T1000 (cell line): ENCODE measurements at regions not wholly inside any gene's neighbourhood (a gene's known extent, or its start where the extent isn't known, plus 50 kb on each side); places are given as distances from the start of the nearest gene placed in this dataset.
A peak's percentile ranks its signal among the peaks of the same experiment; 100 is the strongest.

Experiments used
- DNase-seq: peaks from one replicate; lab custom pipeline; 2025; ENCODE audit warnings: mixed read lengths; lab: John Stamatoyannopoulos, UW

- no peak for DNase-seq
These were observed 323.3 kb upstream of the ZNF32 start for GRCh38 chr10:43971981-43972380.

GRCh38 chr10:43971306-43971705, 322.6 kb upstream of the ZNF32 start:
- no peak for DNase-seq

- no peak for DNase-seq
These were observed 322.0 kb upstream of the ZNF32 start for GRCh38 chr10:43970717-43971116.

- DNase-seq = no peak
These were observed 321.5 kb upstream of the ZNF32 start for GRCh38 chr10:43970018-43970698.

GRCh38 chr10:43969506-43969905, 320.8 kb upstream of the ZNF32 start:
- no peak for DNase-seq

GRCh38 chr10:43968961-43969360, 320.3 kb upstream of the ZNF32 start:
- DNase-seq = no peak

- DNase-seq = no peak
These were observed 319.4 kb upstream of the ZNF32 start for GRCh38 chr10:43968076-43968475.

- no peak for DNase-seq
These were observed 317.9 kb upstream of the ZNF32 start for GRCh38 chr10:43966571-43966965.

GRCh38 chr10:43965918-43966570, 317.4 kb upstream of the ZNF32 start:
- no peak for DNase-seq

GRCh38 chr10:43965033-43965917, 316.6 kb upstream of the ZNF32 start:
- DNase-seq = peak; percentile 17

- DNase-seq = no peak
These were observed 315.8 kb upstream of the ZNF32 start for GRCh38 chr10:43964486-43964885.

- DNase-seq = no peak
These were observed 315.2 kb upstream of the ZNF32 start for GRCh38 chr10:43963793-43964425.

- no peak for DNase-seq
These were observed 314.7 kb upstream of the ZNF32 start for GRCh38 chr10:43963379-43963778.

GRCh38 chr10:43962346-43963191, 313.9 kb upstream of the ZNF32 start:
- no peak for DNase-seq

- DNase-seq = no peak
These were observed 313.1 kb upstream of the ZNF32 start for GRCh38 chr10:43961523-43962345.

GRCh38 chr10:43960981-43961380, 312.3 kb upstream of the ZNF32 start:
- no peak for DNase-seq

GRCh38 chr10:43960477-43960876, 311.8 kb upstream of the ZNF32 start:
- DNase-seq = no peak

- DNase-seq = no peak
These were observed 311.4 kb upstream of the ZNF32 start for GRCh38 chr10:43960135-43960415.

GRCh38 chr10:43959364-43960134, 310.9 kb upstream of the ZNF32 start:
- DNase-seq = no peak

- no peak for DNase-seq
These were observed 310.3 kb upstream of the ZNF32 start for GRCh38 chr10:43958964-43959363.
